Fibroblast of skin of right quadriceps (primary cell): ENCODE measurements at regions not wholly inside any gene's neighbourhood (a gene's known extent, or its start where the extent isn't known, plus 50 kb on each side); places are given as distances from the start of the nearest gene placed in this dataset.

Experiments
- DNase-seq: peaks from one replicate; pipeline ENCODE4 v3.0.0-alpha.2; 2013

DNA sequence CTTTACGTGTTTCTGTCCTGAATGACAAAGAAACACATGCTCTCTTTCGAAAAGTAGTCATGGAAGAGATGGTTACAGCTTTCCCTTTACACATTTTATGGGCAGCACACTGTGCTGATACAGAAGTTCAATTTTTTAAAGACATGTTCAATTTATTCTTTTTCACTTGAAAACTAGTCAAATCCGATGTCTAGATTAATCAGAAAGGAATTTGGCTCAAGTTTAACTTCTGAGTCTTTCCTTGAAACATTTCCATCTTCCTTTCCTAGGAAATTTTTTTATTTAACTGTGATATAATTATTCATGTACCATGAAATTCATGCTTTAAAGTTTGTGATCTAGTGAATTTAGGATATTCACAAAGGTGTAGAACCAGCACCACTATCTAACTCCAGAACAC is 360.1 kb downstream of the TNS3 start:
- peak; percentile 29 for DNase-seq

DNA sequence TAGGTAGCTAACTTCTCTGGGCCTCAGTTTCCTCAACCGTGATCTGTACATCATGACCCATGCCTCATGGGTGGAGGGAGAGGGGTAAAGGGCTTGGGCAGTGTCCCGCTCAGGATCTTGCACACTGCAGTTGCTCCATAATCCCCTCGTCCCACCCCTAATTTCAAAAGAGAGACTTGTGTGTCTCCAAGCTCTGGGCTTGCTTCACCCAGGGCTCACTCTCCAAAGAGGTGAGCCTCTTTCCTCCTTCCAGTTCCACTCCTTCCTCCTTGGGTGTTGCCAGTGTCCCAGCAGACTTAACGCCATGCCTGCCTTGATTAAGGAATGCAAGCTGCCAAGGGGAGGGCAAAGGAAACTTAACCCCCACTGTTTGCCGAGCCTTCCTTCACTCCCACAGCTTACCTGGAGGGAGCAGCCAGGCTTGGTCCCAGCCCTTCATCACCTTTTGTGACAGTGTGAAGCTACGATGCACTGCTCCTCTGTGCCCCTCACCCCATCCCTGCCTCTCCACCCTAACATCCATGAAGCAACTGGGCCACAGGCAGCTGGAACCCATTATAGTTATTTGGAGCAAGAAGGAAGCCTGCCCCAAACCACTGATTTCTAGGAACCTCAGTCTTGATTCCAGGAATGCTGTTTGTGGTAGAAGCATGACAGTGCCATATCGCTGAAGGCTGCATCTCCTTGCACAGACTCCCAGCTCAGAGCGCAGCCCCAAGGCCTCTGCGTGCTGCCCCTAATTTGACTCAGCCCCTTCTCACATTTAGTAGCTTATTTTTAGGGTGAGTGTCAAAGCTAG is 363.3 kb downstream of the TNS3 start:
- DNase-seq = peak; percentile 89

DNA sequence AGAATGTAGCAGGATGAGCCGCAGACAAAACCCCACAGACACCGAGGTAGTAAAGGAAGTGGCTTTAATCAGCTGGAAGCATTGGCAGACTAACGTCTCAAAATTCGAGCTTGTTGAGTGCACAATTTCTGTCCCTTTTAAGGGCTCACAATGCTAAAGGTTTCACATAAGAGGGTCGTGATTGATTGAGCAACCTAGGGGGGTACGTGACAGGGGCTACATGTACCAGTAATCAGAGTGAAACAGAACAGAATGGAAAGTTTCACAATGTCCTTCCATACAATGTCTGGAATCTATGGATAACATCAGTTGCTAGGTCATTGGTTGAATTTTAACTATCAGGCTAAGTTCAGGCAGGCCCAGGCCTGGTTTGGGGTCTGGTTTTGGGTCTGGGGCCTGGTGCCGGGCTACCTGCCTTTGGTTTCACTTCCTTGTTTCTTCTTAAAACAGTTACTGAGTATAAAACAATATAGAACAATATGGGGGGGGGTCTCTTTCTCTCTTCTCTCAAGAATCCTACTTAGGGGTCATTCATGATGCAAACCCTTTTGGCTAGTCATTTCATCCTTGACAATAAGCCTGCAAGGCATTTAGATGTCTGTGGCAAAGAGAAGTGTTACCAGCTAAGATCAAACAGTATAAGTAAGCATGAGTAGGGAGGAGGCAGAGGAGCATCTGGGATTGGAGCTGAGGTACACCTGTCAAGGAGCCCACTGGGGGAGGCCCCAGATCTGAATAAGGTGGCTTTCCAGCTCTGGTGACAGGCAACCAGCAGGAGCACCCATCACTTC is 364.1 kb downstream of the TNS3 start:
- no peak for DNase-seq

DNA sequence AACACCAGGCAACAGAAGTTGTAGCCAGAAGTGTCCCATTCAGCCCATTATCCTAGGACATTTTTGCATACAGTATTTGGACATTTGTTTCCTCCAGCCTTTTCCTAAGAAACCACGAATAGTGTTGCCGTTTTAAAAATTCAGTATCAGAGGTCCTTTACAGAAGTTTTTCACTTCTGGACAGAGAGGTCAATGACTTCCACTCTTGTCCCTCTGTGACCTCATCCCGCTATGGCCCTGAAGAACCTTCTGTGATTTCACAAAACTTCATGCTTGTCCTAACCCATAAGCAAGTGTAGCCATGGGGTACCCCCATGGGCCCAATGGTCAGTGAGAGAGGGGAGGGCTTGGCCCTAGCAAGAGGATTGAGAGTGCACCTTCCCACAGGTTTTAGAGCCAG is 364.8 kb downstream of the TNS3 start:
- DNase-seq = no peak

DNA sequence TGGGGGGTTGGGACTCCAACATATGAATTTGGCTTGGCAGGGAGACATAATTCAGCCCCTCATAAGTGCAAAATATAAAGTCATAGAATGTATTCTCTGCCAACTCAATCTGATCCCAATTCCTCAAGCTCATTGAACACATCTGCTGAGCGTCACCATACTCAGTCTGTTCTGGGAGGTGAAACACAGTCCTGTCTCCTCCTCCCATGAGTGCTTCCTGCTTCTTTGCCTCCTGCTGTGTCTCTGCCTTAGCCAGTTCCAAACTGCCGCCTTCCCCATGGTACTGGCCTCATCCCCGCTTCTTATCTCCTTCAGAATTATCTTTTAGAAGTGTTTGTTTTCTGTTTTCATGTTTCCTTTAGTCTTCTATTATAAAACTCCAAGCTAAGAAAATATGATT is 365.5 kb downstream of the TNS3 start:
- no peak for DNase-seq

DNA sequence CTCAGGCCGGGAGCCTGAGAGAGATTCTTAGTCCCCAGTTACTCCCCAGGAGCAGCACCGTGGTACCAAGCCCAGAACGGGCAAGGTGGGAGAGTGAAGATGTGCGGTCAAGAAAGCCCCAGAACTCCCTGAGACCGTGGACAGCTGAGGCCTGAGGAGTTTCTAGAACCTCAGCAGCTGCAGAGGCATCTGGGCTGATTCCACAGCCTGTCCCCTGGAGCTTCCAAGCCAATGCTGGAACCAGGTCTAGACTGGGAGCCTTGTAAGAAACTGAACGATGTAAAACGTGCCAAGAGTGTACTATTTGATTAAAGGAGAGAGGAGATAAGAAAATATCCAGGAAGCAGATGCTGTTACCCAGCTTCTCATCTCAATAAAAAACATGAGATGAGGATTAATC is 366.3 kb downstream of the TNS3 start:
- no peak for DNase-seq

DNA sequence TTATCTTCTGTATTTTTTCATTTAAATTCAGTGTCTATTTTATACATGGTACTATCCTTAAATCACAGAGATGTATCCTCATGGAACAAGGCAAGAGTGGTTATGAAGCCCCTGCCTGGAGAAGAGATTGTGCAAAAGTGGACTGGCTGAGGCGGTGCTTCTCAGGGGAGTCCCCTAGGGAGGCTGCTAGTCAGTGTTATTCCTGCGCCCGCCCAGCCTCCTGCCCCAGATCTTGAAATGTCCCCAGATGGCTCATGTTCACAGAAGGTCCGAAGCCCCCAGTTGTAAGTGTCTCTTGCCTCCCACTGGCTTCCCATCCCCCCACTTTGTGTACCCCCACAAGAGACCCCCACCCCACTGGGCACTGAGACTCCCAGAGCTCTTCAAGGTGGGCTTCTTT is 366.9 kb downstream of the TNS3 start:
- DNase-seq = no peak

DNA sequence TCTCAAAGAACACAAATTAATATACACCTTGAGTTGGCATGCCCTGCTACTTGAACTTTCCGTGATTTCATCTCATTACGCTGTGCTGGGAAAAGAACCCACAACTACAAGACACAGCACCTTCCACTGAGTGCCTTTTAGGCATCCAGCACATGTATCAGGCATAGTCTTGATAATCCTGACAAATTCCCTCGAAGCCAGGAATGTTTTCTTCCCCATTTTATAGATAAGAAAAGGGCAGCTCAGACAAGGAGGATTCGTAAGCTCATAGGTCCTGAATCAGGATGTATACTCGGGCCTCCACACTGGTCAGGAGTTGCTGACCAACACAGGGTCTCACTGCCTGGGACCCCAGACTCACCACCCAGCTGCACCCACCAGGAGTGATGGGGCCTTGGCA is 368.6 kb downstream of the TNS3 start:
- no peak for DNase-seq

DNA sequence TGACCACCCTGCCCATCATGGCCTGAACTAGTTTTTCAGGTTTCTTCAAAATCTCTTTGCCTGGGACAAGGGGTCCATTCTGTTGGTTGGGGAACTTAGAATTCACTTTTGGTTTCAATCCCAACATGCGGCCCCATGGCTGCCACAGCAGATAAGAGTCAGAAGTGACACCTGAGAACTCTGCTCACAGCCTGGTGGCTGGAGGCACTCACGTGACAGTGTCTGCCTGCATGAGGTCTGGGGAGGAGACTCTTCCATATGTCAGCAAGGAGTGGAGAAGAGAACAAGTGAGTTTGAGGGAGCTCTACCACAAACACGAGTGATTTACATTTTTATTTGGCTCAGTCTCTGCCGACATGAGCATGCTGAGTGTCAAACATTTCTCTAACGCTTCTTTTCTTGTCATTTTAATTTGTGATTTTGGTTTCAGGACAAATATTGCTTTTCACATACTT is 370.4 kb downstream of the TNS3 start:
- peak; percentile 37 for DNase-seq

DNA sequence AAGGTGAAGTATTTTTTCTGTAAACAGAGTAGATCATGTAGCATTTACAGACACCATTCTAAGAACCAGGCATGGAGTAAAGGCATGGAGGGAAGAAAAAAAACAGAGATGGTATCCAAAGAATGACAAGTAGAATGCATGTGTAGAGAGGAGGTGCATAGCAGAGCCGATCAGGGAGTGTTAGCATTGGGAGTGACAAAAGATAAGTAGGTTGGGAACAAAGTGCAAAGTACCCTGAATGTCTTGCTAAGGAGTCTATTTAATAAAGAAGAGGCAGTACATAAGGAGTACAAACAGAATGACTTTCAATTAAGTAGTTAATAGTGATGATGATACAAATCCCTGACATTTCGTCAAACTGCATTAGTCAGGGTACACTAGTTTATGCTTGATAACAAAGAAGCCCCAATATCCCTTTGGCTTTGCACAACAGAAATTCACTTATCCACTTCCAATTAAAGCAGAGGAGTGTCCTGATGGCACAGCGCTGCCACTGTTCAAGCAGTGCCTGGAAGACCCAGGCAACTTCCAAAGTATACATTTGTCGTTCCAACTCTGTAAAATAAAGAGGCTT is 371.5 kb downstream of the TNS3 start:
- no peak for DNase-seq

DNA sequence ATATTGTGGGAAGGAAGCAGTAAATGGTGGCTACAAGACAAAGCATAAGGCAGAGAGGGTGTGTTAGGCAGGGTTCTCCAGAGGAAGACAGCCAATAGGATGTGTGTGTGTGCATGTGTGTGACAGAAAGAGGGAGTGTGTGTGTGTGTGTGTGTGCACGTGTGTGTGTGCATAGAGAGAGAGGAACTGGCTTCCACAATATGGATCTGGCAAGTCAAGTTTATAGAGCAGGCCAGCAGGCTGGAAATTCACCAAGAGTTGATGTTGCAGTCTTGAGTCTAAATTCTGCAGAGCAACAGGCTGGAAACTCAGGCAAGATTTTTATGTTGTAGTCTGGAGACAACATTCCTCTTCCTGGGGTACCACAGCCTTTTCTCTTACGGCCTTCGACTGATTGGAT is 374.0 kb downstream of the TNS3 start:
- DNase-seq = no peak

DNA sequence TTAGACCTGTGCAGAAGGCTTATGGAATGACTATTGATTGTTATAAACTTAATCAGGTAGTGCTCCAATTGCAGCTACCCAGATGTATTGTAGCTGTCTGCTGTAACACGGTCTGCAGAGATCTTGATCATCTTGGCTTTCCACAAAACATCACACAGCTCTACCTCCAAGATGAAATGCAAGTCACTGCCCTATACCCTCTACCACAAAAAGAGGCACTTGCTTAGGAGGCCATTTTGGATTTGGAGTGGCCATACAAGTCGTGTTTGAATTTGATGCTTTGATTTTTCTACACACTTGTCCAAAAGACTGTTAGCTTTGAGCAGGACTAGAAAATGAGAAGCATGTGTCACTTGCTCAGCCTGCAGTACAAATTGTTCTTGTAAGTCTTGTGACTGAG is 377.2 kb downstream of the TNS3 start:
- DNase-seq = no peak

DNA sequence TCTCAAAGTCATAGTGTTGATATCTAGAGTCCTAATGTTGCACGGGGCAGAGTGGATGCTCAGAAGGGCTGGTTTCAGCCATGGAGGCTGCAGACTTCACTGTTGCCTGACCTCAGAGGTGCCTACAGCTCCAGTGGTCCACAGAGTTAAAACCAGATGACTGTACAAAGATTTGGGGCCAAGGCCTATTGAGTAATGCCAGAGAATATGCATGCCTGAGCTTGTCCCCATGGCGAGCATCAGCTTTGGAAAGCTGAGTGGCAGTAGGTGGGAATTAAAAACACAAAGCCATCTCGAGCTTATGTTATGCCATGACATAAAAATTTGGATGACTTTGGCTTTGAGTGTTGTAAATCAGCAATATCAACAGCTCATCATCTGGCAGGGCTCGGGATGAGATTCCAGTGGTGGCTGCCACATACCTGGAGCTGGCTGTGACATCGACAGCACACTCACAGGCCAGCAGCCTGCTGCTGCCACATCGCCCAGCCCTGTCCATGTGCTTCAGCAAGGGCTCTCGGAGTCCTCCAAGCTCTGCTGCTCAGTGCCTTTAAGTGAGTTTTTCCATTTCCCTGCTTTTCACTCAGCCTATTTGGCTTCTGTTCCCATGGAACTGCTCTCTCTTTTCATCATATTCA is 379.6 kb downstream of the TNS3 start:
- peak; percentile 18 for DNase-seq

DNA sequence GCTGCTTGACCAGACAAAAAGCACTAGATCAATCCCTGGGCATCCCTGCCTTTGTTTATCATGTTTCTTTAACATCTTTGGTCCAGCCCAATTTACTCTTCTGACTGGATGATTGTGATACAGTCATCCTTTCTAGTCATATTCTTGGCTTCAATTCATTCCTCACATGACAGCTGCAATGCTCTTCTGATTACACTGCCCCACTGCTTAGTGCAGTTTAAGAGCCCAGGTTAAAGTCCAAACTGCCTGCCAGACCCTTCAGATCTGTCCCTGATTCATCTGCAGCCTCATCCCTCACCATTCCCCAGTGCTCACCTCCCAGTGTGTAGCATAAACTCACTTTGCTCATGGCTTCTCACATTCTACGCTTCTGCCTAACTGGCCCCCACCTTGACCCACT is 383.8 kb downstream of the TNS3 start:
- no peak for DNase-seq

DNA sequence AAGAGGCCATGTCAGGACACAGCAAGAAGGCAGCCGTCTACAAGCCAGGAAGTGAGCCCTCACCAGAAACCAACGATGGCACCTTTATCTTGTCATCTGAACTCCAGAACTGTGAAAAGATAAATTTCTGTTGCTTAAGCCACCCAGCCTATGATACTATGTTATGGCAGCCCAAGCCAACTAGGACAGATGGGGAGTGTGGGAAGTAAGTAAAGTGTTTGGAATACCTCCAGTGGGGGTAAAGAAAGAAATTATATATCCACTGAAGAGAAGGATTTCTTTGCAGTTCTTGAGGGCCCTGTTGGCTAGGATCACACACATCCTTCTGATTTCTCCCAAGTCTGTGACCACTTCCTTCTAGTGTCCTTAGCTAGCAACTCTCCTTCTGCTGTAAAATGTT is 384.4 kb downstream of the TNS3 start:
- no peak for DNase-seq

DNA sequence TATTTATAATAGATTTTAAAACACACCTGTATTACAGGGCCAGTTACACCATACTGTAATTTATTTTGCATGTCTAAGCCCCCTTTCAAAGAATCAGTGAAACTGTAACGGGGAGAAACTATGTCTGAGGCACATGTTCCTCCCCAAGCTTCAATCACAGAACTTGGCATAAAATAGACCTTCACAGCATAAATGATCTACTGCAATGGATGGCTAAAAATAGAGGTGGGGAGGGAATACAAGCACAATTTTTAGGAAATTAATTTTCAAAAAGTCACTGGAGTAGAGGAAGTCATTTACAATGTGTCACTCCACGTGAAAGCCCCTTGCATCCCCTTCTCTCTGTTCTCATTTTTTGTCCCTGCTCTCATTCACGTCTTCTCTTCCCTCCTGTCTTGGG is 385.2 kb downstream of the TNS3 start:
- DNase-seq = no peak

DNA sequence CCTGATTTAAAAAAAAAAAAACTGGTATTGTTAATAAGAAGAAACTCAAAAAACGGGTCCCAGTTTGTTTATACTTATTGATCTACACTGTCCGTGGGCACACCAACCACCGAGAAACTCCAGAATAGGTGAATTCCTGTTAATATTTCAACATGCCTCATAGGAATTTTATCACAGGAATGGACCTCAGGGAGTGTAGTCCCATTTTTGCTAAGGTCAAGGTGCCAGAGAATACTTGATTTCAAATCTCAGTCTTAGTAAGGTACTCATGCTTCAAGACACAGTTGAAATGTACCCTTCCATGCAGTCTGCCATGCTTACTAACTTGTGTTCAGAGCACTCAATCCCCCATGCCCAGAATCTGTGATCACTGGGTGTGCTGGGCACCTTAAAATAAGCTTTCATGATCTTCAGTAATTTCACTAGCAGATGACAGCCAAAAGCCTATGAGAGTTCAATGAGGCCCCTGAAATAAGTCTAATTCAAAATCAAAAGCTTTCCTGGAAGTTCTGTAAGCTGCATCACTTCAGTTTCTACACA is 385.7 kb downstream of the TNS3 start:
- no peak for DNase-seq

DNA sequence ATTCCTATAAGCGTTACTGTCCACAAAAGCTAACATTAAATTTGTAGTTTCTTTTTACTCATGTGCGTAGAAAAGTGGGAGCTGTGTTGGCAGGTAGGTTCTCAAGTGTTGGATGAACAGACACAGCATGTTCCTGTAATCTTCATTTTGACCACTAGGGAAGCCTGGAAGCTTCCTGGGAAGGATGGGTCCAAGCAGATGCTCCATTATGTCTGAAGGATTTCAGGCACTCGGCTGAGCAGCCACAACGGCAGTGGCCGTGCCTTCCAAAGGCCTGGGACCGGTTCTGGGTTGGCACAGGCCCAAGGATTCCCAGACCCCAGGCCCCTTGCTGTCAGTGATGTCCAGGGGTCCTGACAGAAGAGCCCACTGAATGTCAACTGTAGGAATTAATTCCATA is 386.3 kb downstream of the TNS3 start:
- no peak for DNase-seq

DNA sequence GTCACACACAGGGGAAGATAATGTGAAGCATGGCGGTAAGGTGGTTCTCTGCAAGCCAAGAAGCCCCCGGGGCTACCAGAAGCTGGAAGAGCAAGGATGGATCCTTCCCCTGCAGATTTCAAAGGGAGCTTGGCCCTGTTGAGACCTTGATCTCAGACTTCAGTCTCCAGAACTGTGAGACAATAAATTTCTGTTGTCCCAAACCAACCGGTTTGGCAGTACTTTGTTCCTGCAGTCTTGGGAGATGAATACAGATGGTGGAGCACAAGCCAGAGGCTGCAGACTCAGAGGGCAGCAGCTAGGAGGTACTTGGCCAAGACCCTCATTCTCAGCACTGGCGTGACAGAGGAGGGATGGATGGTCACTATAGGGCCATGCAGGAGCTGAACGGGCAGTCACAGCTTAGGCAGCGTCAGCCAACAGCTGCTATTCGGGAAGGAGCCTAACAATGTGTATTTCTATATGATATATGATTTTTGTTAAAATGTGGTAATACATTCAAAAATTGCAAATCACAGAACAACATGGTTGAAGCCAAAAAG is 387.3 kb downstream of the TNS3 start:
- DNase-seq = no peak

DNA sequence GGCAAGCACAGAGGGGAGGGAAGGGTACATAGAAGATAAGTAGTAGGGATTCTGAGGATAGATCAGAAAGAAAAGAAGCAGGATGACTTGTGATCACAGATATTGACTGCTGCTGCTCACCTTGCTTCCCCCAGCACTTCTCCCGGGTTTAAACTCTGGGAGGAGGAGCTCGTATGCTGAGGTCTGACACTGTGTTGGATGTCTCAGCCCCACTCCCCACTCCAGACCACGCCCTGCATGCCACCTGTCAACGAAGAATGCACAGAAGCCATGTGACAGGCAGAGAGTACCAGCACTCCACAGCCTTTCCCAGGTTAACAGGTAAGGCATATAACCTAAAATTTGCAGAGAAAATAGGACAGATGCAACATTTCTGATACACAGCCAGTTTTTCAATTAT is 388.9 kb downstream of the TNS3 start:
- DNase-seq = no peak

DNA sequence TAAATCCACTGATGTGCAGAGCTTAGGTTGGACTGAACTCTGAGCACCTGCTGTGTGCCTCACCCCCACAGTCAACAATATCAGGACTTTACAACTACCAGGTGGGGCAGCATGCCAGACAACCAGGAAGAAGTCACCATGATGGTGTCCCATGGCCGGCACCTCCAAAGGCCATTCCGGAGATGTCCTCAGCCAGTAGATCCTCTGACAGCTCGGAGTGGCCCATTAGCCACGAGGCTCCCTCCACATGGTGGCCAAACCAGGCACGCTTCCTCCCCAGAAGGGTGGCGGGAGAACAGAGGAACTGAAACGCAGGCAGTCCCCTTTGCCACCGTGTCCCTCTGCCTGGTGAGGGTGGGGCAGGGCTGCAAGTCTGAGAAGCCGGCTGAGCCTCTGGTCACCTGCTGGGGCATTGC is 390.0 kb downstream of the TNS3 start:
- DNase-seq = no peak

DNA sequence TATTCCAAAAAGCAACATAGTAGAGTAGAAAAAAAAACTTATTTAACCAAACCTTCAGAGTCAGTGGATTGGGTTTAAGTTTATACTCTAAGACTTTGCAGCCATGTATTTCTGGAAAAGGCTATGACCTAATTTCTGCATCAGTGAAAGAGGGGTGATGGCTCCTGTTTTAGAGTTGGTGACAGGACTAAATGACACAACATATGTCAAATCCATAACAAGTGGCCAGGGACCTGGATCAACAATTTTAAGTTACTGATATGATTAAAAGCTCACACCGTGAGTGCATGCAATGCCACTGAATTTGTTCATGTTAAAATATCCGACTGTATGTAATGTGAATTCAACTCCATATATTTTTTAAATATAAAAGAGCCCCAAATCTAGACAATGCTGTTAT is 390.6 kb downstream of the TNS3 start:
- DNase-seq = no peak

DNA sequence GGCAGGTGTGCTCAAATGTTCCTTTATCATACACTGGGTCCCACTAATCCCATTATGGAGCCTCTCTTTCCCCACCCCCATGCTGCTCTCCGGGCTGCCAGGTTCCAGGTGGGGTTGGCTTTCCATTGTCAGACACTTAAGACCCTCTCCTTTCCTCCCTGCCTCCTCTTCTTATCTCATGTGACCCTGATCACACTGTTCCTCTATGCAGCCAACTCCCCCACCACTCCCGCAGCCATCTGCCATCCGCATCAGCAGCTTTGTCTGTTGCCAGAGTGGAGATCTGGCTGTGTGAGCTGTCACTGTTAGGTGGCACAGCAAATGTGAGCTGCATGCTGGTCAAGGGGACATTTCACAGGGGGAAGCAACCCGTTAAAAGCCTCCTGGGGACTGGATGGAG is 391.4 kb downstream of the TNS3 start:
- DNase-seq = no peak
